DND-41 (cell line): ENCODE measurements at regions not wholly inside any gene's neighbourhood (a gene's known extent, or its start where the extent isn't known, plus 50 kb on each side); places are given as distances from the start of the nearest gene placed in this dataset.

Experiments
- EZH2 ChIP-seq: IDR thresholded peaks from 3 replicates; pipeline ENCODE4 v1.6.1; 2012; ENCODE audit warnings: borderline replicate concordance, low read depth, mild to moderate bottlenecking, moderate library complexity, low read length, inconsistent platforms; ENCODE audit not compliant: severe bottlenecking
- TF ChIP-seq, protein P1 (sequence below): IDR thresholded peaks from 2 replicates; pipeline ENCODE4 v1.5.1; 2012; ENCODE audit warnings: borderline replicate concordance, low read length, moderate library complexity, mild to moderate bottlenecking; ENCODE audit not compliant: poor library complexity, severe bottlenecking; ENCODE audit errors: extremely low read depth

DNA sequence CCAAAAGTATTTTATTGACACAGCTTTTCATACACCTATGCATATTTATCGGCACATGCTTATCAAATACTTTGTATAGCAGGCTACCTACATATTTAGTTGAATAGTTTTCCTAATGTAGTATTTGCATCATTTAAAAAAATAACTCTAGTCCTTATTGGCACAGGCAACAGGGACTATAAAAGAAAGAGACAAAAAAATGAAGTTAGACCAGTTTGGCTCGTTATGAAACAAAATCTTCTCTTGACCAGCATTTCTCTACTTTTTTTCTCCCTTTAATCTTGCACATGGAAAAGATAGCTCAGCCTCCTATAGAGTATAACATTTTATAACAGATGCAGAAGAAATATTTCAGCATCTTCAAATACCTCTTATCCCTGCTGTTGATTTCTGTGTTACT is 794.8 kb upstream of the MIR17HG start:
- TF ChIP-seq, protein P1, sequence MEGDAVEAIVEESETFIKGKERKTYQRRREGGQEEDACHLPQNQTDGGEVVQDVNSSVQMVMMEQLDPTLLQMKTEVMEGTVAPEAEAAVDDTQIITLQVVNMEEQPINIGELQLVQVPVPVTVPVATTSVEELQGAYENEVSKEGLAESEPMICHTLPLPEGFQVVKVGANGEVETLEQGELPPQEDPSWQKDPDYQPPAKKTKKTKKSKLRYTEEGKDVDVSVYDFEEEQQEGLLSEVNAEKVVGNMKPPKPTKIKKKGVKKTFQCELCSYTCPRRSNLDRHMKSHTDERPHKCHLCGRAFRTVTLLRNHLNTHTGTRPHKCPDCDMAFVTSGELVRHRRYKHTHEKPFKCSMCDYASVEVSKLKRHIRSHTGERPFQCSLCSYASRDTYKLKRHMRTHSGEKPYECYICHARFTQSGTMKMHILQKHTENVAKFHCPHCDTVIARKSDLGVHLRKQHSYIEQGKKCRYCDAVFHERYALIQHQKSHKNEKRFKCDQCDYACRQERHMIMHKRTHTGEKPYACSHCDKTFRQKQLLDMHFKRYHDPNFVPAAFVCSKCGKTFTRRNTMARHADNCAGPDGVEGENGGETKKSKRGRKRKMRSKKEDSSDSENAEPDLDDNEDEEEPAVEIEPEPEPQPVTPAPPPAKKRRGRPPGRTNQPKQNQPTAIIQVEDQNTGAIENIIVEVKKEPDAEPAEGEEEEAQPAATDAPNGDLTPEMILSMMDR: no peak
- no peak for TF ChIP-seq EZH2
